ENCODE measurements at regions not wholly inside any gene's neighbourhood (a gene's known extent, or its start where the extent isn't known, plus 50 kb on each side); places are given as distances from the start of the nearest gene placed in this dataset.

DNA sequence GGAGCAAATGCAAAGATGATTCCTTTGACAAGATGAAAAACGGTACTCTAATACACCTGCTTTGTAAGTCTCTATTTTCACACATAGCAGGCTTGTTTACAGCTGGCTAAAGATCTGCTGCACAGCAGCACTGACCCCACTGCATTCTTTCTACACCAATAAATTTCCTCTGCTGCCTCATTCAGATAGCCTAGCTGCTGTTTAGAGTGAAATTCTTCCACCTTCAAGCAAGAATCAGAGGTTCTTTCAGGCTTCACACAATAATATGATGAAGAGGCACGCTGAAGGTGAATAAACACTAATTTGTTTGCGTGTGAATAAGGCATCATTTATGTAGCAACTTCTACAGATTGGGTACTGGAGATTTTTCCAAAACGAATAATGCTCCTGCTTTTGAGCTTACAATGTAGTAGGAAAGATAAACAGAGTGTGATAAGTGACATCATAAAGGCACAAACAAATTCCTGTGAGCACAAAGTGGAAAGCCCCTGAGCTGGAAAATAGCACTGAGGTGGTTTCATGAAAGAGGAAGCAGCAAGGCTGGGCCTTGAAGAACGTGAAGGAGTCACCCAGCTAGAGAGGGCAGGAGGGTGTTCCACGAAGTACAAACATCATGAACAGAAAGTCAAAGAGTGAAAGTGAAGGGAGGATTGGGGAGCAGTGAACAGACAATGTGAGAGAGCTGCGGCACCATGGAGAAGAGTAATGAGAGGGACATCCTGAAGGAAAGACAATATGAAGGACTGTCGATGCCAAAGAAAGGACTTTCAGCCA lies 543.4 kb downstream of the CD83 start:
- DNase-seq (ENCODE audit: low read depth in 2 of 2) = peak in 1 of 2 donors; percentile 12

DNA sequence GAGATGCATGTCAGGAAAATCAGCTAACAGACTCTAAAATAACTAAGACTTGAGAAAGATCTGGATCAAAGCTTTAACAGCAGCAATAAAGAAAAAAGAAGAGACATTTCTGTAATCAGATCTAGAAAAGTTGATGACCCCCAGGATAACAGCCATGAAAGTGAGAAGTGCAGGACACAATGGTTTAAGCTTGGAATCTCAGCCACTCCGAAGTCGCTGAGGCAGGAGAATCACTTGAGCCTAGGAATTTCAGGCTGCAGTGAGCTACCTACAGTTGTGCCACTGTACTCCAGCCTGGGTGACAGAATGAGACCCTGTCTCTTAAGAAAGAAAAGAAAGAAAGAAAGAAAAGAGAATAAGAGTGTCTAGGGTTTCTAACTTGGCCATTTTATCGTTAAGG lies 544.1 kb downstream of the CD83 start:
- DNase-seq (ENCODE audit: low read depth in 2 of 2) = no peak

DNA sequence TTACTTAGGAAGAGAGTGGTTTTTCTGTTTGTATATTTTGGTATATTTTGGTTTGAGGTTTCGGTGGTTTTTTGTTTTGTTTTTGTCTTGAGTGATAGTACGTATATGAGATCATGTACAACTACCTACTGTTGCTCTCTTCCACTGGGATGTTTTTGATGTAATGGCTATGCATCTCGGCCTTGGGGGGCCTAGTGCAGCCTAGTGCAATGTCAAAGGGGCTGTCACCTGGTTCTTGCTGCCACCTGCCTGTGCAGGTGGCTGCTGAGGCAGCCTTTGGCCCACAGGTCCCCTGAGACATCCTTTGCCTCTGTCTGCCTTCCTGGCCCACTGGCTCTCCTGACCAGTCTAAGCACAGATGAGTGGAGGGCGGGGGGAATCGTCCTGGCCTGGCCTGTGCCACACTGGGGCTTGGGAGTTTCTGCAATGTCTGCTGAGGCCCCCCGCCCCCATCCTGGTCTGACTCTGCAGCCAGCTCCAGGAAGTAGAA lies 546.6 kb downstream of the CD83 start:
- no peak for DNase-seq (ENCODE audit: low read depth in 2 of 2)

DNA sequence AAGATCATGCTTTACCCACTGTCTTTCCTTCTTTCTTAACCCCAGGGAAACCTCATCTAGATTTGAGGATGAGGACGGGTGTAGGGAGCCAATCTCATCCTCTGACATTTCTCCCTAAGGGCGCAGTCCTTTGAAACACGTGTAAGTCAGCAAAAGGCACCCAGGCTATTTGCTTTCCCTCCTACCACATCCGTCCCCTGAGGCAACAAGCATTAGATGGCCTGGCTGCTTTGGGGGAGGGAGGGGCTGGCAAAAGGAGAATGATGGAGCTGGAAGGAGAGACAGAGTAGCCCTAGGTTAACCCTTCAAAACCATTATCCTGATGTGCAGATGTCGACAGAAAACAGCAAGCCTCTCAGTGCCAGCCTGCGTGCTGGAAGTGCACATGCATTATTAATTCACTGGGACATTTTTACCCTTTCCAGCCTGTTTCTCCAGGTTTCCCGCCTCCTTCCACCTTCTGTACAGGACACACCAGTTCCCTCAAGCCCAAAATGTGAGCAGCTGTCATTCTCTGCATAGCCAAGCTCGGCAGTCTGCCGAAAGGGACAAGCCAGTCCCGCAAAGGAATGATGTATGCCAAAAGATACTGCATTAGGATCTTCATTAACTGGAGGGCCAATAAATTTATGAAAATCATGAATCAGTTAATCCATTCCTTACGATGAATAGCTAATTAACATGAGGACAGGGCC lies 547.2 kb downstream of the CD83 start:
- DNase-seq (ENCODE audit: low read depth in 2 of 2) = no peak

DNA sequence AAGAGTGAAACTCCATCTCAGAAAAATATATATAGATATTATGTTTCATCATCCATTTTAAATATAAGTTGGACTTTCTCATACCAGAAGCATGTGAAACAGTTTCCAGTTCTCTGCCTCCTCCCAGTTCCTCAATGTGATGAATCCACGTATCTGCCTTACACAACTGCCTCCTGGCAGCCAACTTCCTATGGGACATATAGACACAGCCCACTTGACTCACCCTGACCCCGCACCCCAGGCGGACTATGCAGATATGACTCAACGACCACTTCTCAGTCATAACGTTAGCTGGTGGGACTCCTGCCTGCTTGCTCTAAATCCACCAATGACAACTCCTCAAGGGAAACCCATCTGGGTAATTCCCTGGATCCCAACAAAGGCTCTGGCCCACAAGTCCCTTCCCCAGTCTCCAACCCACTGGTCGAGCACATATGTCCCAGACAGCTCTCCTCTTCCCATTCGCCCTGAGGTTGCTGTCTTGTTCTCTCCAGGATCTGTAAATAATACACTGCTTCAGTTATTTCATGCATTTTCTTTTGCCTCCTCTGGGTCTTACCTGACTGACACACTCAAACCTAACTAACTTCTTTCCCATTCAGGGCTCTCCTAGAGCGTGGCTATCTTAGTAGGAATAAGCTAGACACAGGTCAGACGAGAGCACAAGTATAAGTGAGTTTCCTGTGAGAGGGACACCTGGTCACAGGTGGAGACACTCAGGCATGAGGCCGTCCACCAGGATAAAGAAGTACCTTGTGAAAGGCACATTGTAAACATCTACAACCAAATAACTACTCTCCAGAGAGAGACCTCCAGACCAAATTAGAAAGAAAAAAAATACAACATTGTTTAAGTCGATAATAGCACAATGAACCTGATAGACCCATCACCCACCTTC lies 548.5 kb downstream of the CD83 start:
- no peak for DNase-seq (ENCODE audit: low read depth in 2 of 2)

DNA sequence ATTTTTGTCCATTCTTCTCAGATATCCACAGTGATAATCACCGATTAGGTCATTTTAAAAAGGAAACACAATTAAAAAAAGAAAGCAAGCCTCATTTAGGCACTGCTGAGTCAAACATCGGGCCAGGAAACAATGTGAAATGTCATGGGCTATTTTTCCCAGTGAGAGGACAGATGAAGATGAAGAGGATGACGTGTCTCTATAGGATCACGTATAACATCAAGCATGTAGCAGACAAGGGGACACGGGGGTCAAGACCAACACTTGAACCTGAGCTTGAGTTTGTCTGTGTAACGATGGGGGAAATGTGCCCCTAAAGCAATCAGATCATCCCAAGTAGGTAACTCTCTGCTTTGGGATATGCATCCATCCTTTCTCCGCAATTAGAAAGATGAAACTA lies 553.2 kb downstream of the CD83 start:
- no peak for DNase-seq (ENCODE audit: low read depth in 2 of 2)

DNA sequence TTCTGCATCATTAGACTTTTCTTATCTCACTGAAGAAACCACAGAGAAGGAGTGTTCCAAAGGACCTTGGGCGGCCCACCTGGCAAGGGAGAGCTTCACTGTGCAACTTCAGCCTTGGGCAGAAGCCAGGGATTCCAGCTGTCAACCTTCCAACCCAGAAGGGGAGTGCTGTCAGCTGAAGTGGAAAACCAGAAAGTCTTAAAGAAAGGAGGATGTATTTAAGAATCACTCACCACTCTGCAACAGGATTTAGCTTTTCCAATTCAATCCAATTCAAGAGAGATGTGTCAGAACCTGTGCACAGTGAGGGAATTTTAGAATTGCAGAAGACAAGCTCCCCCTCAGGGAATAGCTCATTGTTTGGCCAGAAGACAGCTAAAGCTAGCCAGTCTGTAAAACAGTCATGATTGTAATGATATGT lies 553.7 kb downstream of the CD83 start:
- DNase-seq (ENCODE audit: low read depth in 2 of 2) = no peak

- DNase-seq (ENCODE audit: low read depth in 2 of 2) = no peak
These were observed 554.4 kb downstream of the CD83 start for GRCh38 chr6:14671937-14672336.

GRCh38 chr6:14673201-14673600 lies 555.6 kb downstream of the CD83 start:
- DNase-seq (ENCODE audit: low read depth in 2 of 2) = no peak

- DNase-seq (ENCODE audit: low read depth in 2 of 2) = no peak
These were observed 556.9 kb downstream of the CD83 start for GRCh38 chr6:14674458-14674857.

DNA sequence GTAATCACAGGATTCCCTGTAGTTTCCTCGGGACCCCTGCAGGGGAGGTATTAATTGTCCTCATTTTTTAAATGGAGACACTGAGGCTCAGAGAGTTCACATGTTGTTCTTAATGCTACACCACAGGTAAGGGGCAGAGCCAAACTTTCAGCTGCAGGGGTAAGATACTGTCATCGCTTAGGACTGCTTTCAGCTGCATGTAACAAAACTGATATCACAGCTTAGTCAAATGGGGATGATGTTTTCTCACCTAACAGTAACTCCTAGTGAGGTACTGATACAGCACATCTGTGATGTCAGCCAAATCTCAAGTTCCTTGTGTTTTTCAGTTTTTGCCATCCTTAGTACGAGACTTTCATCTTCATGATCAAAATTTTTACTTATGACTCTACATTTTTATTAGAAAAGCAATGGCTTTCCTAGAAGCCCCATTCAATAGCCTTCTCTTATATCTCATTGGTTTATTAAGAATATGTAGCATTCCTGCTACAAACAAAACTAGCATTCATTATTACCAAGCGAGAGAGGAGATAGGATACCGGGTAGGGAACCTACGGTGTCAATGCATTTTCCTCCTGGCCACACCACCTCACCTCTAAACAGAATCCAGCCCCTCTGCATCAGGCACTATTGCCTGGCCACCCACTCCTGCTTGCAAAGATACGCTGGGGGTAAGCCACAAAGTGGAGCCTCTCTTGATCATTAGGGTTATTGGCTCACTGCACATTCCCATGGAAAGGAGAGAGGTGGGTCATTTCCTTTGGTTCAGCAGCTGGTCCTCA lies 557.5 kb downstream of the CD83 start:
- no peak for DNase-seq (ENCODE audit: low read depth in 2 of 2)

- no peak for DNase-seq (ENCODE audit: low read depth in 2 of 2)
These were observed 558.5 kb downstream of the CD83 start for GRCh38 chr6:14676064-14676463.

GRCh38 chr6:14676977-14677781 lies 559.6 kb downstream of the CD83 start:
- DNase-seq (ENCODE audit: low read depth in 2 of 2) = no peak

DNA sequence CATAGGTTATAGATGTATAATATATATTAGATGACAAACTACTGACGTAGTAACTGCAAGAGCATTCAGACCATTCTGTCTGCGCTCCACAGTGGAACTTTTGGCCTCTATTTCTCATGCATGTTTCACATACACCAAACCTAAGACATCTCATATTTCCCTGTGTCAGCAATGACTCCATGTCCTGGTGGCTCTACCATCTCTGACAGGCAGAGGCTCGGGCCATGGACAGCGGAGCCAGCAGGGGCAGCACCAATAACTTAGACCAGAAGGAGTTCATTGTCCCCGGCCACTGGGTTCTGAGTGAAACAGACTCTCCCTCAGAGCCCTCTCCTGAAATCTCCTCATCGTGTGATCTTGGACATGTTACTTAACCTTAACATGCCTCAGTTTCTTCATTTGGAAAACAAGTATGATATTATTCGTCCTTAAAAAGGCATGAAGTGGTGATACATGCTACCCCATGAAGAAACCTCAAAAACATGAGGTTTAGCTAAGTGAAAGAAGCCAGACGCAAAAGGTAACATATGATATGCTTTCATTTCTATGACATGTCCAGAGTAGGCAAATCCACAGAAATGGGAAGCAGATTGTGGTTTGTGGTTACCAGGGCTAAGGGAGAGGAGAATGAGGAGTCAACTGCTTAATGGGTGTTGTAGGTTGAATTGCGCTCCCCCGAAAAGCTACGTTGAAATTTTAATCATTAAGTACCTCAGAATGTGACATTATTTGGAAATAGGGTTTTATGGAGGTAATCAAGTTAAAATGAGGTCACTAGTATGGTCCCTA lies 564.0 kb upstream of the JARID2 start:
- DNase-seq (ENCODE audit: low read depth in 2 of 2) = no peak

GRCh38 chr6:14682812-14683211 lies 563.1 kb upstream of the JARID2 start:
- DNase-seq (ENCODE audit: low read depth in 2 of 2) = no peak

DNA sequence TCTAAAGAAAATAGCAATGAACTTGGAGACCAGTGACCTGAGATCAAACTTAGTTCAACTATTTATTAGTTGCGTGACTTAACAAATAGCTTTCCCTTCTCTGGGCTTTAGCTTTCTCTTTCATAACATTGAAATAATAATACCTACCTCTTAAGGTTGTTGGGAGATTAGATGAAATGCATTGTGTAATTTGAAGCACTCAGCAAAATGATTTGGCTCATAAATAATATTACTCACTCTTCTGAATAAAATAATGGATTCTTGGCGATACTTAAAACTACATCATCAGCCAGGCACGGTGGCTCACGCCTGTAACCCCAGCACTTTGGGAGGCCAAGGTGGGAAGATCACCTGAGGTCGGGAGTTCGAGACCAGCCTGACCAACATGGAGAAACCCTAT lies 556.2 kb upstream of the JARID2 start:
- no peak for DNase-seq (ENCODE audit: low read depth in 2 of 2)

DNA sequence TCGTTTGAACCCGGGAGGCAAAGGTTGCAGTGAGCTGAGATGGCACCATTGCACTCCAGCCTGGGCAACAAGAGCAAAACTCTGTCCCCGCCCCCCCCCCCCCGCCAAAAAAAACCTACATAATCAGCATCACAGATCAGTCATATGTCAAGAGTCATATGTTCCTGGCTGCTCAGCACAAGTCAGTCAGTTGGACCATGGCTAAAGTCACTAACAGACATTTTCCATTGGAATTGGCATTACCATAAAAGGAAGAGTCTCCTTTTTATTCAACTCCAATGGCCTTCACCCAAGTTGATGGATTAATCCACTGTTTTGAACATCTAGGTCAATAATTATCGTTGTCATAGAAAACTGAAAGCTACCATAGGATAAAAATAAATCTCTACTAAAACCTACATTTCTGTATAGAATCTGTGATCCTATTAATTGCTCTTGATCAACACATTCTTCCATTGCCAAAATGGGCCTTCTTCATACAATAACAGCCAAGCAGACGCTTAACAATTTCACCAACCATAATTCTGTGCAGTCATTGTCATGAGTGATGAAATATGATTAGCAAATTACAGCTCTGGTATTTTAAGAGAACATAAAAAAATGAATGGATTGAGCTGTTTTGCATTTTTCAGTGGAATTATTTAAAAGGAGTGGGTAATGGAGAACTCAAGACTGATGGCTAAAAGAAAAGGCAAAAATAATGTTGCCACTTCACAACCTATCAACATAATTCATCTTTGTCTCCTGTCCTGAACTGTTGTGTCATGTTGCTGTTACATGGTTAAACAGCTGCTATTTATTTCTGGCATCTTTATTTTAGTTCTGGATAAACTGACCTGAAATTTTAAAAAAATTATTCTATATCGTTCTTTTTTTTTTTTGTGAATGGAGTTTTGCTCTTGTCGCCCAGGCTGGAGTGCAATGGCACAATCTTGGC lies 555.5 kb upstream of the JARID2 start:
- DNase-seq (ENCODE audit: low read depth in 2 of 2) = no peak

- no peak for DNase-seq (ENCODE audit: low read depth in 2 of 2)
These were observed 553.7 kb upstream of the JARID2 start for GRCh38 chr6:14692208-14692607.
